ENCODE measurements at regions not wholly inside any gene's neighbourhood (a gene's known extent, or its start where the extent isn't known, plus 50 kb on each side); places are given as distances from the start of the nearest gene placed in this dataset.
A peak's percentile ranks its signal among the peaks of the same experiment; 100 is the strongest.

GRCh38 chr1:219438386-219438785, 174.5 kb downstream of the ZC3H11B start:
- no peak for DNase-seq (ENCODE audit: low read depth in 3 of 3, low spot score in 2 of 3)

- DNase-seq (ENCODE audit: low read depth in 3 of 3, low spot score in 2 of 3) = no peak
Observed at GRCh38 chr1:219434923-219435297, 178.0 kb downstream of the ZC3H11B start.

GRCh38 chr1:219434285-219434922, 178.5 kb downstream of the ZC3H11B start:
- DNase-seq (ENCODE audit: low read depth in 3 of 3, low spot score in 2 of 3) = no peak

- DNase-seq (ENCODE audit: low read depth in 3 of 3, low spot score in 2 of 3) = no peak
Observed at GRCh38 chr1:219433496-219434131, 179.3 kb downstream of the ZC3H11B start.

- no peak for DNase-seq (ENCODE audit: low read depth in 3 of 3, low spot score in 2 of 3)
Observed at GRCh38 chr1:219433001-219433400, 179.9 kb downstream of the ZC3H11B start.

DNA sequence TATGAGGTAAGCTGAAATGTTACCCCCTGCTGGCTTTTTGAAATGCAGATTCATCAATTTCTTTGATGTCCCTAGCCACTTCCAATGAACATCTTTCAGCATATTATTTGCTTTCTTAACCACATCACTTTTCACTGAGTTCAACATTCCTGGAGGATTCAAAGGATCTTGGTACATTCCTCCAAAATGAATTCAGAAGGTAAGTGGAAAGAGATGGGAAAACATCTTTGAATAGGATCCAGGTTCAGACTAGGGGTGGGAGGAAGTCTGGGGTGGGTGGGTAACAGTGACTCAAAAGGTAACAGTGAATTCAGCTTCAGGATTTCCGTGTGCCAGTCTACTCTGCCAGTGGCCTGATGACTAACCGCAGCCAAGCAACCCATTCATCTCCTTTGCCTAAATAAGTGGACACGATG, 180.7 kb downstream of the ZC3H11B start:
- no peak for DNase-seq (ENCODE audit: low read depth in 3 of 3, low spot score in 2 of 3)

GRCh38 chr1:219430419-219430818, 182.5 kb downstream of the ZC3H11B start:
- no peak for DNase-seq (ENCODE audit: low read depth in 3 of 3, low spot score in 2 of 3)

- no peak for DNase-seq (ENCODE audit: low read depth in 3 of 3, low spot score in 2 of 3)
Observed at GRCh38 chr1:219428651-219429050, 184.3 kb downstream of the ZC3H11B start.

- DNase-seq (ENCODE audit: low read depth in 3 of 3, low spot score in 2 of 3) = no peak
Observed at GRCh38 chr1:219427989-219428388, 184.9 kb downstream of the ZC3H11B start.

- DNase-seq (ENCODE audit: low read depth in 3 of 3, low spot score in 2 of 3) = no peak
Observed at GRCh38 chr1:219427403-219427802, 185.5 kb downstream of the ZC3H11B start.

- DNase-seq (ENCODE audit: low read depth in 3 of 3, low spot score in 2 of 3) = no peak
Observed at GRCh38 chr1:219422811-219423598, 189.9 kb downstream of the ZC3H11B start.

DNA sequence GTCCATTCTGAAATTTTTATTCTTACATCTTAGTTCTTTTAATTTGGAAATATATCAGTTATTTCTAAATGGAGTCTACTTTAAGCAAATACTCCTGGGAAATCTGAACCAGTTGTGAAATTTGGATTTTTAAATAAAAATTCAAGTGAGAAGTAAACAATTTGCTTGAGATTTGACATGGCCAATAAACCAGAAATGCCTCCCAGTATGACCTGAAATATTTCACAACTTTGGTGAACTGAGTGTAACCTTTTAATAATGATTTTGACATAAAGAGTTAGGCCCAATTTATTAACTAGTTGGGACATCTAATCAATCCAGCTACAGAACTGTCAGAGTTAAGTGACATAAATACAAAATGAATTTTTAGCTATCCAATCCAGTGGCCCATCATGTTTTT, 192.0 kb downstream of the ZC3H11B start:
- DNase-seq (ENCODE audit: low read depth in 3 of 3, low spot score in 2 of 3) = no peak

GRCh38 chr1:219419860-219420259, 193.0 kb downstream of the ZC3H11B start:
- DNase-seq (ENCODE audit: low read depth in 3 of 3, low spot score in 2 of 3) = no peak

DNA sequence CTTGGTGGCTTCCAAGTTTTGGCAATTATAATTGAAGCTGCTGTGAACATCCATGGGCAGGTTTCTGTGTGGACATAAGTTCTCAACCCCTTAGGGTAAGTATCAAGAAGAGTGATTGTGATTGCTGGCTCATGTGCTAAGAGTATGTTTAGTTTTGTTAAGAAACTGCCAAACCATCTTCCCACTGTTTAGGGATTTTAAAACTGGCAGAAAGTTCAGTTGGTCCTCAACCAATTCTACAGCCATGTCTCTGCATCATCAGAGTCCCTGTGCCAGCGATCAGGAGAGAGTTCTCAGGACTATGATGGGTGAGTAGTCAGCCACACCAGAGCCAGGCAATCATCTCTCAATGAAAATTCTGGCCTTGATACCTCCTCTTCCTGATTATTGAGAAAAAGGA, 193.8 kb downstream of the ZC3H11B start:
- DNase-seq (ENCODE audit: low read depth in 3 of 3, low spot score in 2 of 3) = no peak

- no peak for DNase-seq (ENCODE audit: low read depth in 3 of 3, low spot score in 2 of 3)
Observed at GRCh38 chr1:219417610-219418009, 195.3 kb downstream of the ZC3H11B start.

DNA sequence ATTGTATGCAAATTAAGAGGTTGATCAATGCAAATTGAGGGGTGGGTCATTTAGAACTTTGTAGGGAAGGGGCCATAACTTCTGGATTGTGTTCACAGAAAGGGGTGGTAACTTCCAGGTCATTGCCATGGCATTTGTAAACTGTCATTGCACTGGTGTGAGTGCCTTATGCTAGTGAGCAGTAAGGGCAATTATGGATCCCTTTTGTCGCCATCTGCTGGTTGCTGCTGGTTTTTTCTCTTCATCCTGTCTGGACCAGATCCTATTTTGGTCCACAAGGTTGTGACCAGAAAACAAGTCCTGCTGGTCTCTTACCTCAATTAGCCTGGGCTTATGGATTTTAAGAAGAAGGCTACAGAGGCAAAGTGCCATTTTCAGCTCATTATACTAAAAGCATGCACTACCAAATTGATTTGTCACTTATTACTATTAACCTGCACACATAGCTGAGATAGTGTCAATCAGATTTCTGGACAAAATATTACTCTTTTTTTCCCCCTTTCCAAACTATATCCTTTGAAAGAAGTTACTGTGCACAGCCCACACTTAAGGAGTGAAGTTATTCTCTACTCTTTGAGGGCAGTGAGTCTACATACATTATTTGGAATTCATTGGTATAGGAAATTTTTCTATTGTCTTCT, 196.2 kb downstream of the ZC3H11B start:
- DNase-seq (ENCODE audit: low read depth in 3 of 3, low spot score in 2 of 3) = peak in 2 of 3 donors; percentile 23

- no peak for DNase-seq (ENCODE audit: low read depth in 3 of 3, low spot score in 2 of 3)
Observed at GRCh38 chr1:219415915-219416314, 197.0 kb downstream of the ZC3H11B start.

GRCh38 chr1:219415433-219415832, 197.5 kb downstream of the ZC3H11B start:
- no peak for DNase-seq (ENCODE audit: low read depth in 3 of 3, low spot score in 2 of 3)

- DNase-seq (ENCODE audit: low read depth in 3 of 3, low spot score in 2 of 3) = no peak
Observed at GRCh38 chr1:219414250-219414649, 198.7 kb downstream of the ZC3H11B start.

DNA sequence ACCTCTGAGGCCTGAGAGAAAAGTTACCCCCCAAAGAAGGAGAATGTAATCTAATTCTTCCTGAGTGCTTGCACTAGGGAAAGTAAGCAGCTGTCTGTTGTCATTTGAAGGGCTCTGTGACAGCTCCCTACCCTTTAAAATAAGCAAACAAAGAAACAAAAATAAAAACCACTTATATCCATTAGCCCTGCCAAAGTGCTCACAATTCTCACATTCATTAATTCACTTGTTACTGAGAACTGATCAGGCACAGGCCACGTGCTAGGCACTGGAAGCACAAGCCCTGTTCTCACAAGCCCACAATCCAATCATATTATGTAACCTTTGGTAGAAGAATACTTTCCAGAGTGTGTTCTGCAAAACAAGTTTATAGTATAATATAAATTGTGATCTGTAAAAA, 199.4 kb downstream of the ZC3H11B start:
- peak in 1 of 3 donors; percentile 9 for DNase-seq (ENCODE audit: low read depth in 3 of 3, low spot score in 2 of 3)

- DNase-seq (ENCODE audit: low read depth in 3 of 3, low spot score in 2 of 3) = no peak
Observed at GRCh38 chr1:219412772-219413171, 200.1 kb downstream of the ZC3H11B start.

Measured in right renal cortex interstitium (tissue), 3 donors.